HG03565 (cell line): ENCODE measurements at regions not wholly inside any gene's neighbourhood (a gene's known extent, or its start where the extent isn't known, plus 50 kb on each side); places are given as distances from the start of the nearest gene placed in this dataset.
A peak's percentile ranks its signal among the peaks of the same experiment; 100 is the strongest.
"Not testable (repeated sequence)": the region's sequence is repeated elsewhere in the genome, so short reads cannot be mapped to it uniquely, and the experiment has no call there.

Experiments
- ATAC-seq: cut with Tn5 transposase; IDR thresholded peaks from one replicate; pipeline ENCODE4 v1.9.1; 2021; ENCODE audit warnings: mild to moderate bottlenecking, moderate library complexity; ENCODE audit not compliant: unreplicated experiment

DNA sequence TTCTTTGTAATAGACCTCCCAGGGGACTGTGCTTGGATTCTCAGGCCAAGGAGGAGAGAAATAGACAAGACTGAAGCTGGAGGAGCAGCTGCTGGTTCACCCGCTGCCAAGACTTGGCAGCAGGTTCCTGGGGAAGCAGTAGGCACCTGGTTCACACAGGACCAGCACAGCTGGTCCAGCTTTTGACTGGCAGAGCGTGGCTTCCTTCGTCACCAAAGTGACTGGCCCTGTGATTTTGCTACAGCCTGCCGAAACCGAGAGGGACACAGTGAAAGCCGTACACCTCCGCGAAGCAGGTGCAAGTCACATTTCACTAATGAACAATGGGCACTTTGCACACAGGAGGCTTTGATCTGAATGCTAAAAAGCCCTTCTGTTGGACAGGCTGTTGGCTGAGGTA is 199.0 kb downstream of the RNF144B start:
- peak; percentile 44 for ATAC-seq

DNA sequence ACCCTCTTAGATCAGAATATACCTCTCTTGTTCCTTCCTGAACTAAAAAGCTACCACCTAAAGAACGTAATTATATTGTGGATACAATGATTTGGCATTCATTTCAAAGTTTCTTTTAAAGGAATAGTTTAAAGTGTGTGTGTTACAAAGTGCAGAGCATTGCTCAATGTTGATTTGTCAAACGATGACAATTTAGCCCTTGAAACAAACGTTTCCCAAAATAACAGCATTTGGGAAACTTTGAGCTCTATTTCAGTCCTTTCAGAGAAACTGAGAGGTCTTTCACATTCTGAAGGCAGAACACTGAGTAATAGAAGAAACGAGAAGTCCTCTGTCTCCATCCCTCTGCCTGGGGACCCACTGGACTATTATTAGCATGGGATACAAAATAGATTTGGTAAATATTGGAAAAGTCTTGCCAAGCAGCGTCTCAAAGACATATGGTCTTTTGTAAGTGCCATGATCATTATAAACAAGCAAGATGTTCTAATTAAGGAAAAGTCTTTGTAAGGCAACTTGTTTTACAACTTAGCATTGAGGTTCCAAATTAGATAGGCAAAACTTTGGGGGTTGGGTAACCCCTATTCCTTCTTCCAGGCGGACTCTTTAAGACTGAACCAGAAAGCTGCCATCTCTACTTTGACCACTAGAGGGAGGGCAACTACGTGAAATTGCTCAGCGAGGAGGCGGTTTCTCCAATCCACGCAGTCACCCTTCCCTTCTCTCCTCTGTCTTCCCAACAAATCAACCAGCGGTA is 208.8 kb downstream of the RNF144B start:
- peak; percentile 85 for ATAC-seq

DNA sequence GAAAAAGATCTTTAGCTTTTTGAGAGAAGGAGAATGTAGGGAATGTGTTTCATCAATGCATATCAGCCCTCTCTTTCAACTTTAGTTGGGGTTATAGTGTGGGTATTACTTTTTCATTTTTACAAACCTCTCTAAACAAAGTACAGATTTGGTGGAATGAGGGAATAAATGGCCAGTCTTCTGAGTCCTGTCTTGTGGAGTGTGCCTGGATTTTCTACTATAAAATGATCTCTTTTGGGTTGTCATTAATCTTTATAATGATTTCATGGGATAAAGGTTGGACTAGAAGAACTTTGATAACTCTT is 209.3 kb downstream of the RNF144B start:
- ATAC-seq: no peak

DNA sequence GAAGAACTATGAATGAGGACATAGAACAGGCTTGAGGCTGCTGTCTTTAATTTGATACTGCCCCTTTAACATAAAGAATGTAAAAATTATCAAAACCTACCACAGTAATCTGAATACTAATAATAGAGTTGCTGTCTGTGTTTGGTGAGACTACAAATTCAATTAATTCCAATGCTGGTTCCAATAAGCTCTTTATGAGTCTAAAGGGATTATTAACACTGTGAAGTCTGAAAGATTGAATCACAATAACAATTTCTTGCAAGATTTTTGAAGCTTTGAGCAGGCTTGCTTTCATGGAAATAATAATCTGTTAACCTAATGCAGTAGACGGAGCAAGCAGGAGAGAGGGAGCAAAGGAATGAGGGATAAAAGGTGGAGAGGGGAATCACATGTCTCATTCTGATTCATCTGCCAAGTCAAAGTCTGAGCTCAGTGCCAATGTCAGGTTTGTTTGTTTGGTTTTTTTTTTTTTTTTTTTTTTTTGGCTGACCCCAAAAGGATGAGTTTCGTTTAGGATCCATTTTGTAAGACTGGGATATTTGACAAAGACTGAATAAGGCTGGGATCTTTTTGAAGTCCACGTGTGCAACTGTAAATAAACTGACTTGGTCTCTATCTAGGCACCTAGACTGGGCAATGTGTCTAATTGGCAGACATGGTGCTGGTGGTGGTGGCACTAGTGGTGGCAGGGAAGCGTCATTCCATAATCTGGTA is 211.6 kb downstream of the RNF144B start:
- ATAC-seq: no peak

DNA sequence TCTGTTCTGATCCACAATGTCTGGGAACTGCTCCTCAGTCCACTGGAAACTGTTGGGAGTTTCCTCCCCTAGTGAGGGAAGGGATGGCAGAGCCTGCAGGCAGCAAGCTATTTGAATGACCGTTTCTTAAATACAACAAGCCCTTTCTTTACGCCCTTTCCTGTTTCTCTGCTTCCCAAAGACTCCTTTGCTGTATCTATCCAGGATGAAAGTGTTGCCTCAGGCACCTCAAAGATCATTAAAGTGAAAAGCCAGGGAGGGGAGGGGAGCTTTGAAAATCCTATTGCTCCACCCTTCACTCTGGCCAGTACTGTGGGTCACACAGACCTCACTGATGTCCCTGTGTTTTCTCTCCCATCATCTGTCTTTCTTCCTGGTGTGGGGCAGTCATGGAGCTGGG is 213.1 kb downstream of the RNF144B start:
- no peak for ATAC-seq

DNA sequence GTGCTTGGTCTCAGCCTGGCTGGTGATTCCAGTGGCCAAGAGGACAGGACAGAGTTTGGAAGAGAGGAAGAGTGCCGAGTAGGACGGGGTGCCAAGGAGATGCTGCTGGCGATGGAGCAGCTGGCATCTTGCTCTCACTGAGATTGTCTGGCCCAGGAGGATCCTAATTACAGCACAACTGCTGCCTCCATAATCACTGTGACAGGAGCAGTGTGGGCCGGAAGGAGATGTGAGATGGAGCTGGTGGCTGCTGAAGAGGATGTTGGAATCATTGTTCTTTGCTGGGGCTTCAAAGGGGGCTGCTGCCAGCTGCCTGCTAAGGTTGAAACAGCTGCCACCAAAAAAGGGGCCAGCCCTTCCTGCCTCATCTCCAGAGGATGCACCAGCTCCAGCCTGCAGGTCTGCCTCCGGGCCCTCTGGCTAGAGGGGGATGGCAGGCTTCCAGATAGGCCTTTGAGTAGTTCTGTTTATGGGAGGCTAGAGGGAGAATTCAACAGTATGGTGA is 214.4 kb downstream of the RNF144B start:
- no peak for ATAC-seq

DNA sequence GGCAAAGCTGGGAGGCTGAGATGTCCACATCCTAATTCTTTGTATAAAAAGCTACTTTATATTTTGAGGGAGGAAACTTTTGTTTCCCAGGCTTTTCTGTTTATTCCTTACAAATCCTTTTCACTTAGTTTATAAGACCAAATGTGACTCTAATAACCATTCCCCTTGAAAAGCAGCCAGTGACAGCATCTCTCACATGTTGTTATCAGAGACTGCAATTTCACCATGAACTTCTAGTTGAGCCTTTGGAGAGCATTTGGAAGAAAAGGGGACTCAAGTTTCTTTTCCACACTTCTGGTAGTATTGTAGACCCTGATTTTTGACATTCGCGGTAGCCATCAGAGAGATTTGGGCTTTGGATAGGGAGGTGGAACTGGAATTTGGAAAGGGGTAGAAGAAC is 215.8 kb downstream of the RNF144B start:
- ATAC-seq: no peak

DNA sequence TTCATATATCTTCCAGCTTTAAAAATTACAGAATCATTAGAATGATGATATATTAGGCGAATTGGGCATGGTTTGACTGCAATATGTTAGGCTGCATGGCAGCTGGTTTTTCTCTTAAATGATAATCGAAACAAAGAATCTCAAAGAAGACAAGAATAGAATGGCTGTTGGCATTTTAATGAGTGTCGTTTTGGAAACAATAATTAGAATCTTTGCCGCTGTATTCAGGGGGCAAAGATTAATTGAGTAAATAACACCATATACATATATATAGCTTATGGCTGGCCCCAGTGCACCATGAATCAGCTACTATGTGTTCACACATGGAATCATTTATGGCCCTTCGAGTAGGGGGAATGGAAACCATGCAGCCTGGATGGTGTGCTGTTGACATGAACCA is 216.2 kb downstream of the RNF144B start:
- ATAC-seq: no peak

DNA sequence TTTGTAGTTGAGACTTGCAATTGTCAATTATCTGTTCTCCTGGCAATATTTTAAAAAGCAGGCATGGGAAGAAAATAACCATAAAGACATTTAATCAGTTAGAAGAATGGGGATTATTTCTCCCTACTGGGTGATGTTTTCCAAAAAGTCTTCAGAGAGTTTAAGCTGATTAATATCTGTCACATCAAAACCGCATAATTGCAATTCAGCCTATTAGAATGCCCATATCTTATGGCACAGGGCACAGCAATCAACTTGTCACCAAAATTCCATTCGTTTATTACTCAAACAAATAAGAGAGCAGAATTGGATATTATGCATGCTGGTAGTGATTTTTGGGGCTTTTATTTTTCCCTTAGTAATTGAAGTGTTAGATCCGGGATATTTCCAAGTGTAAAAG is 218.7 kb downstream of the RNF144B start:
- ATAC-seq: no peak

DNA sequence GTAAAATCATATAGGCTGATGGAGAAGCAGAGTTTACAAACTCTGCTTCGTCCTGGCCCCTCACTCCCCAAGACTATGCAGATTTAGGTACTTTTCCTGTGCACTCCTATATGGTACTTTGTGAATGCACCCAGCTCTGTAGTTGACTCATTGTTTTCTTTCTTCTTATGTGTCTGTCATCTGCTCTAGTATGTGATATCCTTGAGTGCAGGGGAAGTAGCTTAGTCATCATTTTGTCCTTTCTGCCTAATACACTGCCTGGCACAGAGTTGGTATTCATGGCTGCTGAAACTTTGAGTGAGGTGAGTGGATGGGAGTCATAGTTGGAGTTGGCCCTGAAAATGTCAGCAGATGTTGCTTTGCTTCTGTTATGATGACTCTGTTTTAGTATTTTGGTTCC is 222.6 kb downstream of the RNF144B start:
- ATAC-seq: no peak

DNA sequence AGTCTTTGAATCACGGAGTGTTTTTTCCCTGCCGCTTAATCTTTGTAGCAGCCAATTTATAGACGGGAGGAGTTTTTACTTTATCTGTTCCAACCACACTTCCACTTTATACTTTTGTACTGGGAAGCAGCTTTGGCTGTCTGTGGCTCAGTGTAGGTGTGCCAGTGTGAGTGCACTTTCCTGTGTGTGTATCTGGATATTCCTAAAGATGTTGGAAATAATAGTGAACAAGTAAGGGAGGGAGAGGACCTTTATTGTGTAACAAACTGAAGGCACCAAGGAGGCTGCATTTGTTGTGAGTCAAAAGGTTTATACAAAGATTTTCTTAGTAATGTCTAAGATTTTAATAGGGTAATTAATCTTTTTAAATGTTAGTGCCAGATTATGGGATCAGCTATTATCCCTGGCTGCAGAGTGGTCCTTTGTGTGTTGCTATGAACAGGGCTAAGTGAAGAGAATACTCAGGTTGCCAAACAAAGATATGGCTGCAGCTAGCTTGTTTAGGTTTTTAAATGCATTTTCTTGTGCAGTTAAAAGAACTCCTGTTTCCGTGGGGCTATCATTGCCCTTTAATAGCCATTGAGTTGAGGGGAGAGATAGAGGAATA is 226.3 kb downstream of the RNF144B start:
- no peak for ATAC-seq

DNA sequence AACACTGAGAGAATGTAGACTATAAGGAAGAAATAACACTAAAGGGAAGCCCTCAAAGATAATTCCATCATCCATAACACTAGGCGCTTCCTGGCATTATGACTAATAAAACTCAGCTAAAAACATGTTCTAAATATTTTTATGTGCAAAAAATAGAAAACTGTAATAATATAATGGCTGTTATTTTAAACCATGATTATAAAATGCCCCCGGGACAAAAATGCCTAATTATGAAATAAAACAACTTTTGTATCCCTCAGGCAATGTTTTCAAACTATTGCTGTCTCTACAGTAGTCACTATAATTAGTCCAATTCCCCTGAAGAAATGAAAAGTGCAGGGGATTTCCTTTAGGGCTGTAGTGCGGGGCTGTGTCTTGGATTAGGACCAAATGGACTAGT is 242.4 kb downstream of the RNF144B start:
- no peak for ATAC-seq

DNA sequence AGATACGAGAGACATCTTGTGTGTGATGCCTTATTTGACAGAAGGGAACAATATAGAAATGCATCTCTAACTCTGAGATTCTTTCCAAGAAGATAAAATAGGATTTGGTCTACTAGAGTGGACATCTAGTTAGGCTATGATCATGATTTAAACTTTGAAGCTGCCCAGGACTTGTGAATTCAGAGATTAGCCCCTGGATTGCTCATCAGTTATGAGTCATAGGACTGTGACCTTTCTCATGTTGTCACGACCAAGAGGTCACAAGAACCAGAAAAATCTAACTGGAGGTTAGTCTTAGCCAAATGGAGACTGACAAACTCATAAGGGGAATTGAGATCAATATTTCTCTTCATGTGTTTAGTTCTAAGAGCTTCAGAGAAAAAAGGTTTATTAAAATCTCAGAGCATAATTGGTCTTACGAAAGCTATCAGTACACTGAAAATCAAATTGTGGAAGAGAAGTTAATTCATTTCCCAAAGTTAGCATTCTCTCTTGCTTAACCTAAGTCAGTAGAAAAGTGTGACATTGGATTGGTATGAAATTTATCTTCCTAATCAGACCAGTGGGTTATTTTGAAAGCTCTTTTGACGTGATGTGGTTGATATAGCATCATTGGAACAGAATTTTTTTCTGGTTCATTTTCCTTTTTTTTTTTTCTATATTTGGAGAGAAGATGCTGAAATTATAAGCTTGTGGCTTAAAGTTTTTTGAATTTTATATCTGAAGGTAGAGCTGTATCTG is 245.7 kb downstream of the RNF144B start:
- no peak for ATAC-seq

DNA sequence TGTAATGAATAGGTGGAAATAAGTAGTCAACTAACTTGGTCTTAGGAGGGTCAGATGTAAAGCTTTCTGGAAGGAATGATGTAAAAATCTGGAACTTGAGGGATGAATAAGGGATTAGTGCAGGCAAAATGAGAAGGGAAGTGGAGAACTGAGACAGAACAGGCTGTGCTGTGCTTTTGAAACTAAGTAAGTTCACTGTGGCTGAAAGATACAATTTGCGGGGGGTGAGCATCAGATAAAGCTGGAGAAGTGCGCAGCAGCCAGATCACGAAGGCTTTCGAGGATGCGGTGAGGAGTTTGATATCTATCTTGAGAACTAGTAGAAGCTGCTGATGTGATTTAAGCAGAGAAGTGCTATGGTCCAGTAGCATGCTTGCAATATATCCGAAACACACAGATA is 247.8 kb downstream of the RNF144B start:
- ATAC-seq: no peak

DNA sequence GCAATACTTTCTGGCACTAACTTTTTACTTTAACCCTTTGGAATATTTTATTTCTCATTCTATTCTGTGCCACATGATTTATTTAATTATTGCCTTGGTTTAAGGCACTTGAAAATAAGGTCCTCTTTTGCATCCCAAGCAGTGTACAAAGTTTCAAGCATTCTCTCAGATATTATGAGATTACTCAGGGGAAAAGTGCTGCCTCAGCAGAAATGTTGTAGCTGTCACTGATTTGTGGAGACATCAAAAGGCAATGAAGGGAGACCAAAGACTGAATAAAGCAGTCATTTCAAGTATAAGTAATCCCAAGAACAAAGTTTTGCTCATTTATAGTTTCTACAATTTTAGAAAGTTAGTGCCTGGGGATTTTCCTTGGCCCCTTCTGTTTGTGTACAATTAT is 253.0 kb downstream of the RNF144B start:
- no peak for ATAC-seq

DNA sequence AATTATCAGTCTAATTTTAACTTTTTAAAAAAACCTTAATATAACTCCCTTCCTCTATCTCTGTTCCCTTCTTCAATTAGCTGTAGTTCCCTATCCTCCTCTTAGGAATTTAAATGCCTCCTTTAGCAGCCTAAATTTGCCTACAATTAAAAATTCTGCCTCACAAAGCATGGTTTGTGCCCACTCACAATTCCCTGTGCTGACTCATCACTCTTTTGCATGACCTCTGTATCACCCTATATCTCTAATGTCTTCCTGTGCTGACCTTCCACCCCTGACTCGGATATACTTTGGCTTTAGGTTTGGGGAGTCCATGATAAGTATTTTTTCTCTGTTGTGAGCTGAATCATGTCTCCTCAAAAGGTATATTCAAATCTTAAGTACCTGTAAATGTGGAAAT is 253.6 kb downstream of the RNF144B start:
- no peak for ATAC-seq

DNA sequence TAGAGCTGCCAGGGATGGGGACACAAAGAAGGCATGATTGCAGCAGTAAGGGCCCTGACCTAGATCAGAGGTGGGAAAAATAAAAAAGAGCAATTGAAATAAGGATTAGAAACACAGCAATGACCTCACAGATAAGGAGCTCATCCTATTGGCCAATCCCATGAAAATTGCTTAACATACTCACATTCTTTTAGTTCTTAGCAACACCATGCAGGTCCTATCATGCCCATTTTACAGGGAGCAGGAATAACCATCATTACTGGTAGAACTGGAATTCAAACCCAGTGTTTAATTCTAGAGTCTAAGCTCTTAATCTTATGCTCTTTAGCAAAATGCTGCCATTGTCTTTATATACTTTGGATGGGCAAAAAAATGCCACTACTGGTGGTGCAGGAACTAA is 267.7 kb downstream of the RNF144B start:
- no peak for ATAC-seq

DNA sequence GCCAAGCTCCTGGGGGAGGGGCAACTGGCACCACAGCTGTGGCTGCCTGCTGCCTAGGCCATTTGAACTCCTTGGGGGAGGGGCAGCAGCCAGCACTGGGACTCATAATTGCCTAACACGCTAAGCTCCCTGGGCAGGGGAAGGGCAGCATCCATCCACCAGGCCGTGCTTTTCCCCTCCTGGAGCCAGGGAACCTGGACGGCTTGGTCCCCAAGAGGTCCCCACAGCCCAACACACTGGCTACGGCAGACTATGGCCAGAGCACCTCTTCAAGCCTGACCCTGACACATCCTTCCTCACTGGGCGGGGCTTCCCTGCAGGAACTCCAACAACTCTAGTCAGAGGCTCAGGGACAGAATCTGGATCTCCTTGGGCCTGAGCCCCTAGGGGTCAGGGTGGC is 269.4 kb downstream of the RNF144B start:
- no peak for ATAC-seq

DNA sequence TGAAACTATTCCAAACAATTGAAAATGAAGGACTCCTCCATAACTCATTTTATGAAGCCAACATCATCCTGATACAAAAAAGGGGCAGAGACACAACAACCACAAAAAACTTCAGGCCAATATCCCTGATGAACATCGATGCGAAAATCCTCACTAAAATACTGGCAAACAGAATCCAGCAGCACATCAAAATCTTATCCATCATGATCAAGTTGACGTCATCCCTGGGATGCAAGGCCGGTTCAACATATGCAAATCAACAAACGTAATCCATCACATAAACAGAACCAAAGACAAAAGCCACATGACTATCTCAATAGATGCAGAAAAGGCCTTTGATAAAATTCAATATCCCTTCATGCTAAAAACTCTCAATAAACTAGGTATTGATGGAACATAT is 272.8 kb downstream of the RNF144B start:
- not testable (repeated sequence) for ATAC-seq

DNA sequence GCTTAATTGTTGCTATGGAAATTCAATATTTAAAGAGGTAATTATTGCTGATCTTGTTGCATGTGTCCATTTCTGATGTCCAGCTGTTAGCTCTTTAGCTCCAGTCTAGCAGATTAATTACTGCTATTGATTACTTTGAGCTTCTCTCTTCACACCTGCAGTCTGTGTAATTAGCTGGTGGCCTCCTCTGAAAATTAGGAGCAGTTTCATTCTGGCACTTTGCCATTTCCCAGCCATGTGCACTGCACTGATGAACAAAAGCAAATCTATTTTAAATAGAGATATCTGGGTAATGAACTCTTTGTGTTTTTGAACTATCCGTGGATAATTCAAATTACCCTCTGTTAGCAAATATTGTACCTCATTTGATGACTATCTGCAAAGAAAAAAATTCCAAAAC is 275.9 kb downstream of the RNF144B start:
- ATAC-seq: no peak

DNA sequence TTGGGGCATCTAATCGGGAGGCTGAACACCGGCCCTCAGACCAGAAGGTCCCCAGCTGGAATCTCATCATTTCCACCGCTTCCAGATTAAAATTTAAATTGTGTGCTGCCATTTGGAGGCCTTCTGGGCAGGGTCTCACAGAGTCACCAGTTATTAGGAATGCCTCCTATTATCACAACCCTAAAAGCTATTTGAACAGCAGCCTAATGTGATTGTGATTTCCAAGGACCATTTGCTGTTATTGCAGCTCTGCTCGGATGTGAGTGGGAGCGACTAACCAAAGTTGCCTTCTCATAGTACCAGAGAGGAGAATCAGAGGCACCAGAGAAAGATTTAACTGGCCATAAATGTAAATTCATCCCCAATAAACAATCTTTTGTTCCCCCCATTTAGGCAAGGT is 277.3 kb downstream of the RNF144B start:
- no peak for ATAC-seq

DNA sequence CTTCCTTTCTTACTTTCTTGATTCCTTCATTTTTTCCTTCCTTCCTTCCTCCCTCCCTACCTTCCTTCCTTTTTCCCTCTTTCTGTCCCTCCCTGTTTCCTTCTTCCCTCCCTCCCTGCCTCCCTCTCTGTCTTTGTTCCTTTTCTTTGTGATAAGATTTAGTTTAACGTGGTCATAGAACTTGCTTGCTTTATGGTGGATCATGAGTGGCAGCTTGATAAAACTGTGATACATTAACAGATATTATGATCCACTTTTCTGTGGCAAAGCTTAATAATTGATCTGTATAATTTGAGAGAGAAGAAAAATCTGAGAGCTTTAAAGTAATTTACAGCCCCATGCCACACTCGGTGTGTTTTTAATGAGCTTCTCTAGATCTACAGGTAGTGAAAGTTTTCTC is 280.5 kb downstream of the RNF144B start:
- no peak for ATAC-seq
